ENCODE measurements at regions not wholly inside any gene's neighbourhood (a gene's known extent, or its start where the extent isn't known, plus 50 kb on each side); places are given as distances from the start of the nearest gene placed in this dataset.
"Not testable (repeated sequence)": the region's sequence is repeated elsewhere in the genome, so short reads cannot be mapped to it uniquely, and the experiment has no call there.

DNA sequence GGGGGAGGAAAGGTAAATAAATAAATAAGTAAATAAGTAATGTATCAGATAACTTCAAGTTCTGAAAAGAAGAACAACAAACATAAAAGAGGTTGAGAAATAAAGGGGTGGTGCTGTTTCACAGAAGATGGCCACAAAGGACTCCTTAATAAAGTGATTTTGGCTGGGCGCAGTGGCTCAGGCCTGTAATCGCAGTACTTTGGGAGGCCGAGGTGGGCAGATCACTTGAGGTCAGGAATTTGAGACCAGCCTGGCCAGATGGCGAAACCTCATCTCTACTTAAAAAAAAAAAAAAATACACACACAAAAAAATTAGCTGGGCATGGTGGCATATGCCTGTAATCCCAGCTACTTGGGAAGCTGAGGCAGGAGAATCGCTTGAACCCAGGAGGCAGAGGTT is 315.5 kb downstream of the MIAT start:
- TF ChIP-seq, protein P1, sequence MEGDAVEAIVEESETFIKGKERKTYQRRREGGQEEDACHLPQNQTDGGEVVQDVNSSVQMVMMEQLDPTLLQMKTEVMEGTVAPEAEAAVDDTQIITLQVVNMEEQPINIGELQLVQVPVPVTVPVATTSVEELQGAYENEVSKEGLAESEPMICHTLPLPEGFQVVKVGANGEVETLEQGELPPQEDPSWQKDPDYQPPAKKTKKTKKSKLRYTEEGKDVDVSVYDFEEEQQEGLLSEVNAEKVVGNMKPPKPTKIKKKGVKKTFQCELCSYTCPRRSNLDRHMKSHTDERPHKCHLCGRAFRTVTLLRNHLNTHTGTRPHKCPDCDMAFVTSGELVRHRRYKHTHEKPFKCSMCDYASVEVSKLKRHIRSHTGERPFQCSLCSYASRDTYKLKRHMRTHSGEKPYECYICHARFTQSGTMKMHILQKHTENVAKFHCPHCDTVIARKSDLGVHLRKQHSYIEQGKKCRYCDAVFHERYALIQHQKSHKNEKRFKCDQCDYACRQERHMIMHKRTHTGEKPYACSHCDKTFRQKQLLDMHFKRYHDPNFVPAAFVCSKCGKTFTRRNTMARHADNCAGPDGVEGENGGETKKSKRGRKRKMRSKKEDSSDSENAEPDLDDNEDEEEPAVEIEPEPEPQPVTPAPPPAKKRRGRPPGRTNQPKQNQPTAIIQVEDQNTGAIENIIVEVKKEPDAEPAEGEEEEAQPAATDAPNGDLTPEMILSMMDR (IDR thresholded peaks at IDR 0.05), result not testable (repeated sequence)
- TF ChIP-seq EP300, POLR2A, POLR2AphosphoS5 (IDR thresholded peaks at IDR 0.05): not testable (repeated sequence)

All from stomach (tissue), 4 donors.